HG02938 (cell line): ENCODE measurements at regions not wholly inside any gene's neighbourhood (a gene's known extent, or its start where the extent isn't known, plus 50 kb on each side); places are given as distances from the start of the nearest gene placed in this dataset.
"Not testable (repeated sequence)": the region's sequence is repeated elsewhere in the genome, so short reads cannot be mapped to it uniquely, and the experiment has no call there.

Experiments used
- ATAC-seq: cut with Tn5 transposase; IDR thresholded peaks from one replicate; pipeline ENCODE4 v1.9.1; 2021; ENCODE audit warnings: mild to moderate bottlenecking, moderate library complexity; ENCODE audit not compliant: unreplicated experiment

DNA sequence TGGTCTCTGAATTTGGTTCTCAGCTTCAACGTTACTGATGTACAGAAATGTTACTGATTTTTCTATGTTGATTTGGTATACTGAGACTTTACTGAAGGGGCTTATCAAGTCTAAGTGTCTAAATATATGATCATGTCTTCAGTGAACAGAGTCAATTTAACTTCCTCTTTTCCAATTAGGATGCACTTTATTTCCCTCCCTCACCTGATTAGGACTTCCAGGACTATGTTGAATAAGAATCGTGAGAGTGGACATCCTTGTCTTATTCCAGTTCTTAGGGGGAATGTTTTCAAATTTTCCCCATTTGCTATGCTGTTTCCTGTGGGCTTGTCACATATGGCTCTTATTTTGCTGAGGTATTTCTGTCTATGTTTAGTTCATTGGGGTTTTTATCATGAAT, 349.5 kb downstream of the PRR16 start:
- ATAC-seq = no peak

DNA sequence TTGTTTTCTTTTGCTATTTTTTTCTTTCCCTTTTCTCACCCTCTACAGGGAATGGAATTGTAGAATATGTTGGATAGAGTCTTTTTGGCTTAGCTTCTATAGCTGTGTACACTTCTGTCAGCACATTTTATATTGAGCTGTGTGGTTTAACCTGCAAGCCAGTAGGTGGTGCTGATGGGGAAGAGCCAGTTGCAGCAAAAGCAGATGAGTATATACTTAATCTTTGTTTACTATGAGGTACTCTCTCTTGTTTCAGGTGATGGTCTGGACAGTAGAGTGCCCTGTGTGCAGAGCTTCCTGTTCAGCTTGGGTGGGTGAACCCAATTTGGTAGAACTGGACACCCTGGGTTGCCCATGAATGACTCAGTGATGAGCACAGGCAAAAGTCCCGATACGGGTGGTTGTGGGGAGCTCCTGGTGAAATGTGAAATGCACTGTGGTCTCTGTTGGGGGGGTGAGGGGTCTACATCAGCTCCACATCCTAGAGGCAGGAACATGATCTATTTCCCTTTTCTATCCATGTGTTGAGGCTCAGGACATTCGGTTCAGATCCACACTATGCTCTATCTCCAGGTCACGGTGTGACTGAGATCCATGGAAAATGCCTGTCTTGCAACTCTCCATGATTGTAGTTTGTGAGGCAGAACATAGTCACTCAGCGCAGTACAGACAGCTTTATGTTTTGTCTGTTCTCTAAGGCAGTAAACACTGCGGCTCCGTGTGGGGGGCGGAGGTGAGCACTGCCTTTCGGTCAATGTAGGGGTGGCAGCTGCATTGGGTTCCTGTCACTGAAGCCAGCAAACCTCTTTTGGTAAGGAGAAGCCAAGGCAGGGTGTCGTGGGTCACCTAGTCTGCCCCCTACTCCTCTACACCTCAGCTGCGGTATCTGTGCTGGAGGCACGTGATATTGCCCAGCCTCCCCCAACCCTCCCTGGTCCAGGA, 353.2 kb downstream of the PRR16 start:
- ATAC-seq = no peak

DNA sequence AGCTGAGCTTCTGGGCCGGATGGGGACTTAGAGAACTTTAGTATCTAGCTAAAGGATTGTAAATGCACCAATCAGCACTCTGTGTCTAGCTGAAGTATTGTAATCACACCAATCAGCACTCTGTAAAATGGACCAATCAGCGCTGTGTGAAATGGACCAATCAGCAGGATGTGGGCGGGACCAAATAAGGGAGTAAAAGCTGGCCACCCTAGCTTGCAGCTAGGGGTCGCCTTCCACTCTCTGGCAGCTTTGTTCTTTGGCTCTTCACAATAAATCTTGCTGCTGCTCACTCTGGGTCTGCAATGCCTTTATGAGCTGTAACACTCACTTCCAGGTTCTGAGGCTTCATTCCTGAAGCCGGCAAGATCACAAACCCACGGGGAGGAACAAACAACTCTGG, 354.0 kb downstream of the PRR16 start:
- no peak for ATAC-seq

DNA sequence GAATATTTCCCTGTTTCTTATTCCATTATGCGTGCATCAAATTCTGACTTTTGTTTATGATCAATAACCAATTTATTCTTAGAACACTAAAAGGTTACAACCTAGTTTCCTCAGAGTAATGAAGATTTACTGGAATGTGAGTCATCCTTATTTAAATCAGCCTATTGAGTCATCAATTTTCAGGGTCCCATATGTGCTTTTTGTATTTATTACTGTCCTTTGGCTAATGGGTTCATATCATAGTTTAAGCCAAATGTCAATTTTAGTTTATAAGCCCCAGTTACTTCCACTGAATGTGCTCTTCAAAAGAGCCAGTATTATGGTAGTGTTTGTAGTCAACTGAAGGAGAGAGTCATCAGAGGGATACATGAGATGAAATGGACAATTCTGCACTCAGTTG, 359.2 kb downstream of the PRR16 start:
- ATAC-seq = no peak

DNA sequence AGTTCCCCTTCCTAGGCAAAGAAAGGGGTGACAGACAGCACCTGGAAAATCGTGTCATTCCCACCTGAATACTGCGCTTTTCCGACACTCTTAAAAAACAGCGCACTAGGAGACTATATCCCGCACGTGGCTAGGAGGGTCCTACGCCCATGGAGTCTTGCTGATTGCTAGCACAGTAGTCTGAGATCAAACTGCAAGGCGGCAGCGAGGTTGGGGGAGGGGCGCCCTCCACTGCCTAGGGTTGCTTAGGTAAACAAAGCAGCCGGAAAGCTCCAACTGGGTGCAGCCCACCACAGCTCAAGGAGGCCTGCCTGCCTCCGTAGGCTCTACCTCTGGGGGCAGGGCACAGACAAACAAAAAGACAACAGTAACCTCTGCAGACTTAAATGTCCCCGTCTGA, 367.5 kb downstream of the PRR16 start:
- ATAC-seq = not testable (repeated sequence)

DNA sequence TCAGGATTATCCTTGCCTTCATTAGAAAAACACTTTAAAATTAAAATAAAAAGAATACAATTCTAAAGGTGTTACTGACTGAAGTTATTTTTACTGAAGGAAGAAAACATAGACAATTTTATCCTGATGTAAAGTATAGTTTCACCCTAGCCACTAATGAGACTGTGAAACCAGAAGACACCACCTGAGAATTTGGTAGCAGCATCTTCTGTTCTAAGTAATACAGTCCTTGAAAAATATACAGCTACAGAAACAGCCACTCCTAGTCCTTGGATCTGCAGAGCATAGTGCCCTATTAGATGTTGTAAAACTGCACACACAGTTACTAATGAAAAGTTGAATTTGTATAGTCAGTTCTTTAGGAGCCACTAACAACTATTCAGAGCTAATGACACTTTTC, 377.7 kb downstream of the PRR16 start:
- no peak for ATAC-seq

DNA sequence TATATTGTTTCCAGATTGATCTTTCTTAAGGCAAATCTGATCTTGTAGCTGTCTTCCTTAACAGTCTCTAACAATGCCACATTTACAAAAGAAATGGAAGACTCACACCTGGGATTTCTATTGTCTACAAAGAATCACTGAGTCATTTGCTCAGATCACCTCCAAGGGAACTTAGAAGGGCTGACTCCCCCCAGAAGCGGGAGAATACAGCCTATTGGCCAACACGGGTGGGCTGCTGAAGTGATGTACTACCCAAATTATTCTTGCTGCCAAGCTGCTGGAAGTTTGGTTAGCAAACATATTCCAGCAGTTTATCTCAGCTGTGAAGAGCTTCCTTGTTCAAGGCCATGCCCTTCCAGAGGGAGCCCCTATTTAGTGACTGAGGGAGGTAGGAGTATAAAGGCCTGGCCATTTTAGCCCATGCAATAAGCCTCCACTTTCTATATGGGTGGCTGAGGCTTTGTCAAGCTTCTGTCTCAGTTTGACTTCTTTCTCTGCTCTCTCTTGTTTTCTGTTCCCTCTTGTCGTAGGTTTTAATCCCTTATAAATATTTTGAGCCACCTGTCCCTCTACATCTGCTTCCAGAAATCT, 379.4 kb downstream of the PRR16 start:
- ATAC-seq = no peak

DNA sequence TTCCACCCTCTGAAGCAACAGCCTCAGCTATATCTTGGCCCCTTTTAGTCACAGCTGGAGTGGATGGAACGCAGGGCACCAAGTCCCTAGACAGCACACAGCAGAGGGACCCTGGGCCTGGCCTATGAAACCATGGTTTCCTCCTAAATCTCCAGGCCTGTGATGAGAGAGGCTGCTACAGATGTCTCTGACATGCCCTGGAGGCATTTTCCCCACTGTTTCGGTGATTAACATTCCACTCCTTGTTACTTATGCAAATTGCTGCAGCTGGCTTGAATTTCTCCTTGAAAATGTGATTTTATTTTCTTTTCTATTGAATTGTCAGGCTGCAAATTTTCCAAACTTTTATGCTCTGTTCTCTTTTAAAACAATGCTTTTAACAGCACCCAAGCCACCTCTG, 384.8 kb downstream of the PRR16 start:
- ATAC-seq = no peak

DNA sequence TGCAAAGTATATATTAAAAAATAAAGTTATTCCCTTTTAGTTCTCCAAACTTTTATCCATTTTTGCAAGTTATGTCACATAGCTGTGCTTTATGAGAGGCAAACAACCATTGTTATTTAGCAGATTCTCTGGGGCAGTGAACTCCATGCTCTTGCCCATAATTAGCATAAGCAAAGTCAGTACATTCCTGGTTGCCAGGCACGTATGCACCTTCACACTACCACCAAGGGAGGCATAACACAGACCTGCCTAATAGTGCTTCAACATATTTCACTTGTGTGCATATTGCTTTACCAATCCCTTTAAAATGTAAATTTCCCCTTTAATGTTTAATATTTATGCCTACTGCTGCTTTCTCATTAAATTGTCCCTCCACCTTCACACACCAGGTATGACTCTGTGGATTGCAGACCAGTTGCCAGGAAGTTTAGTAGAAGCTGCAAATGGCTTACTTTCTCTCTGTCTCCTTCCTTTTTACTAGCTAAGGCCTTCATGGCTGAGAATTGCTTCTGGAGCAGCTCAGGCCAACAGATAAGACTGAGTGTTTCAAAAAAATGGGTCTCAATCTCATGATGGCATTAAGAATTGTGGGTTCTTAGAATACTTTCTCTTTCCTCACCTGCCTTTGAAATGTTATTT, 388.2 kb downstream of the PRR16 start:
- no peak for ATAC-seq

DNA sequence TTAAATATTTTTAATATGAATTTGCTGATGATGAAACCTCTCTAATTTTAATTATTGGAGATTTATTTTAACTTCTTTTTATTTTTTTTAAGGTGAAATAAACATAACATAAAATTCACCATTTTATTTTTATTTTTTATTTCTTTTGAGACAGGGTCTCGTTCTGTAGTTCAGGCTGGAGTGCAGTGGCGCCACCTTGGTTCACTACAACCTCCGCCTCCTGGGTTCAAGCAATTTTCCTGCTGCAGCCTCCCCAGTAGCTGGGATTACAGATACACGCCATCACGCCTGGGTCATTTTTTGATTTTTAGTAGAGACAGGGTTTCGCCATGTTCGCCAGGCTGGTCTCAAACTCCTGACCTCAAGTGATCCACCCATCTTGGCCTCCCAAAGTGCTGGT, 402.9 kb downstream of the PRR16 start:
- no peak for ATAC-seq

DNA sequence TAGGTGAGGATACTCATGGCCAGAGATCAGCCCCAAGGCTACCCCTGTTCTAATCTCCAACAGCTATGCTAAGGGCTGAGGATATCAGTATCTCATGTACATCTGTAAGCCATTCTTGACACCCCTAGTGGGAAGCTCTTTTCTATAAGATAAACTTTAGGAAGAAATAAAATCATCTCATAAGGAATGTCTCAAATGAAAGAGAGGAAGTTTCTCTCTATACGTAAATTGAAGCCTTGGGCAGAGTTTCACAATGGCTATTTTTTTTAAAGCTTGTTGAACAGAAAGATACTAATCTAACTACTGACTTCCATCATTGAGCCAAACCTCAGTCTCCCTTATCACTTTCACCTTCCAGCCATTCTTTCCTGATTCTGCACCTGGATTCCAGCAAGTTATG, 405.7 kb downstream of the PRR16 start:
- ATAC-seq = no peak

DNA sequence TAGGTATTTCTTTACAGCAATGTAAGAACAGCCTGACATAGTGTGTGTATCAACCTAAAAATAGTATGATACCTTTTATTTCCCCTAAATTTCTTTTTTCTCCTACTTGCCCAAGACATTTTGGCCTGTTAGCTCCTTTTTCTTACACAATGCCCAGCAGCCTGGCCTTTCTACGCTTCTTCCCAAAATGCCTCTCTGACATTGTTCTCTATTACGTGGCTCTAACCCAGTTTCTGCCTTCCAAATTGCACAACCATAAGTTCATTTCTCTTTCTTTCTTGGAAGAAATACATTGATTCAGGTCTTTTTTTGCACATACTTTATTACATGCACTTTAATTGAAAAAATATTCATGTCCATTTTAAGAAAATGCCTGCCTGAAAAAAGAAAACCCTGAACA, 408.2 kb downstream of the PRR16 start:
- ATAC-seq = no peak

DNA sequence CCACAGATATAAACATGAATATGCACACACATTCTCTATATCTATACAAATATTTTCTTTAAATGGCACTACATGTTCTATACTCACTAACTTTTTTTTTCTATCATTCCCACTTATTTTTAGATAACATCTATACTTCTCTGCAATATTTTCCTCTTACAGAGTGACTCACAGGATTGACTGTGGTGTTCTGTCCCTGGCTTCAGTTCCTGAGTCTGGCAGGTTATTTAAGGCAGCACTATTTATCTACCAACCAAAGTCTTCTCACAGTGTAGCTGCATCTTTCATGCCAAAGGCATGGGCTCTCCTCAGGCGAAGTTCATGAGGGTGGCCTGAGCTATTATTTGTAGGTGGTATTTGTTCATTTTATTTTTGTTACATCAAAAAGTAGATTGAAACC, 409.0 kb downstream of the PRR16 start:
- ATAC-seq = no peak

DNA sequence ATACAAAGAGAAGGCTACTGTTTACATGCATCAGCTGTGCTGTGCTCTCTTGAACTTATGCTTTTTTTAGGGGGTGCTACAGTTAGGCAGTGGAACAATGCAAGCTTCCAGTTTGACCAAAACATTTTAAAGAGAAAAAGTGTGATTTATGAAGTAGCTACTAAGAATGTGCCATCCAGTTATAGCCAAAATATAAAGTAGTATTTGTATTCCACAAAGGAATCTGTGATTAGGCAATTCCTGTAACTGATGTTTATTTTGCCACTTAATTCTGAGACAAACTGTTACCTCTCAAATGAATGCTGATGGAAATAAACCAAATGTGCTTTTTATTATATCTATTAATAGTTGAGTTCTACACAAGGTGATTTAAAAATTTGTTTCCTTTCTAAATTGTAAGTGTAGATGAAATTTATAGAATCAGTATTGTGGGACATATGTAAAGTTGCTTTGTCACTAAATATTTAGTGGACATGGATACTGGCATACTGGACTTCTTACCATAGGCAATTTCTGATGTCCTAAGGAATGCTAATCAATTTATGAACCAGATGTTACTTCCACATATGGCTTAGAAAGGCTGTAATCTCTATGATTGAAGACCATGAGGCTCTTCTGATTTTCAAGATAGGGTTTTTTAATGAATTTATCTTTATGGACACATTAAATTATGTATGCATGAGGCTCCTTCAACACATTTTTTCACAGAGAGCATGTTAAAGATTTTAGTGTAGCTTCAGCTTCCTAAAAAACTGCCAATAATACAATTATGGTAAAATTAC, 410.2 kb downstream of the PRR16 start:
- ATAC-seq = no peak

DNA sequence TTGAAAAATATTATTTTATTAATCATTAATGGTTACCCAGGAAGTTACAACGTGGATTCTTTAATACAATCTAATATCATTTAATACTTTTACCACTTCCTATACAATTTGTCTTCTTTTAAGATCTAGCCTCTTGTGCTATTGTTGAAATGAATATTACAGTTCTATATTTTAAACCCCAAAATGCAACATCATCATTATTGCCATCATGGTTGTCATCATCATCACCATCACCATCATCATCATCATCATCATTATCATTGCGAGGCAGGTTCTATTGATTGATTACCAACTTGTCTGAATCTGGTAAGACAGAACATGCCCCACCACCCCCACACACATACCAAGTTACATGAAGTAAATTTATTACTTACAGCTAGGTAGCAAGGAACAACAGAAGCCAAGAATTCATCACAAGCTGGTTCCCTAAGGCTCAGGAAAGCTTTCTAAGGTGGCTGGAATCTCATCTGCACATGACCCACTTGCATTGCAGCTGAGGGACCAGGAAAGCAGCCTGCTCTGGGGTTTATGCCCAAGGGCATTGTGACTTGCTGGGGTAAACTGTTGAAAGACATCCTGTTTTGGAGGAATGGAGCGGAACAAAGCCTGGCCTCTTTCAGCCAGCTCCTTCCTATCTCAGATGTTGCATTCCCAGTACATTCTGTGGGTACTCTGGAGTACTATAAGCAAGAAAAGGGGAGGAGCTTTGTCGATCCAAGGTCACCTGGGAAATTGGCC, 418.1 kb downstream of the PRR16 start:
- no peak for ATAC-seq

DNA sequence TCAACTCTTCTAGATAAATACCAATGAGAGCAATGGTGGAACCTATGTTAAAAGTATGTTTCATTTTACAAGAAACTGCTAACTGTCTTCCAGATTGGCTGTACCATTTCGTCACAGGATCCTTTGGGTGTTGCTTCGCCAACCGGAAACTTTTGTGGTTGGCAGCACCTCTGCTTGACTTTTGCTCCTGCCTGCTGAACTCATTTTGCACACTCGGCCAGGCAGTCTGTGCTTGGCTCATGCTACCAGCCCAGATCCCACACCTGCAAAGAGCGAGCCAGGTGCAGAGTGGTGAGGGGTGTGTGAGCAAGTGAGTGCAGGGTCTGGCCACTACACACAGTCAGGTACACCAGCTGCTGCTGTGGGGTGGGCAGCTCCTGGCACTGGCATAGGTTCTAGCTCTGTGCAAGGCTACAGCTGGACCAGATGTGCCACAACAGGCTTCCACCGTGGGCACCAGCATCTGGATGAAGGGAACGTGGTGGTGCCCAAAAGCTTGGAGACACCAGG, 422.3 kb downstream of the PRR16 start:
- no peak for ATAC-seq

DNA sequence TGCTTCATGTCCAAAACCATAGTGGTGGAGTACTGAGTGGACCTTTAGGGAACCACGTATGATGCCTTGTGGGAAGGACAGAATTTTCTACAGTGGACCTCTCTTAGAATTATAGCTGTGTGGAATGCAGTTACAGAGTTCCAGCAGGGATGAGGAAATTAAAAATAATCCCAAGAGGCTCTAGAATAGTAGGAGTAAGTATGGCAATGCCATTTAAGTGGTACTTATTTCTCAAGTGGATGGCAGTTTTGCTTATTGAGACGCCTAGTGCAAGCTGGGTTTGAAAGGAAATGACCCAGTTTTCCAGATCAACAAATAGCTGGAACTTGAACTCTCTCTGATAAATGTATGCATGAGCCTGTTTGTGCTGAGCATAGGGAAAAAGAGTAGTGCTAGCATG, 431.6 kb downstream of the PRR16 start:
- no peak for ATAC-seq

DNA sequence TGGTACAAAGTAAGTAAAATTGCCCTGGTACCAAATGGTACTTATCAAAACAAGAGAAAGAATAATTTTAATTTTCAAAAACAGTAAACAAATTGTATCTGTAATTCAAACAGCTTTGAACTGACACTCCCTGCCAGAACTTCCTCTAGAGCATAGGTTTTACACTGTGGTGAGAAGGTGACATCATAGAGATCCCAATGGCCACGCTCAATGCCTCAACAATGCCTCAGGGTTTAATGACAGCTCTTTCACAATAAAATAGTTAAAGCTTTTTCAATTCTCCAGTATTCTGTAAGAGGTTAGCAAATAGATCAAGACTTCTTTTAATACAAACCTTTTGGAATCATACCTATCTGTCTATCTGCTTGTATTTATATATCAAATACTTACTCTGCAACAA, 437.1 kb downstream of the PRR16 start:
- no peak for ATAC-seq

DNA sequence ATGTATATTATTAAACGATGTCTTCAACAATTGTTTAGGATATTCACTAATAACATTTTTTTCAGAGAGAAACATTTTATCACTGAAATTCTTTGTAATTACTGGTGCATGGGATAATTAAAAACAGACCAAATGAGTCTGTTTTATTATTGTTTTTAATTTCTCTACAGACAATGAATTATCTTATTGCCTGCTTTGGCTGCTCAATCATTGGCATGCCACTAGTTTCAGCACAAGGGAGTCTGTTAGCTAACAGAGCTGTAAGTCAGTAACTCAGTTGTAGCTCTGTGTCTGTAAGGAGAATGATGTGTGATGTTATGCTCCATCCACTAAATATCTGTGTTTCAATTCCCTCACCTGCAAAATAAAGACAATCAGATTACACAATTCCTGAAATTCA, 443.9 kb downstream of the PRR16 start:
- ATAC-seq = no peak

DNA sequence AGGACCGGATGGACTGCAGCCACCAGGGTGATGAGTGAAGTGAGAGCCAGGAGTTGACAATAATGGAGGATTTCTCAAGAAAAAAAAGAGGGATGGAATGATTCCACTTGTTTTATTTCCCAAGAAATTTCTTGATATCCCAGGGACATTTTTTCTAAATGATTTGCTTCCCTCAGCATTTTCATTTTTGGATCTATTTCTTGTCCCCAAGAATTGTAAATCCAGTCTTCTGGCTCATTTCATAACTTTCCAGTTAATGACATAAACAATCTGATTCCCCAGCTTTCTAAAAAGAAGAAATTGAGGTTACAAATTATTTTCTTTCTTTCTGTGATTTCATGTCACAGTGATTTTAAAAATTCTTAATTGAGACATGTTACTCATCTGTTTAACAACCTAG, 446.5 kb downstream of the PRR16 start:
- ATAC-seq = no peak
